T1000 (cell line): ENCODE measurements at regions not wholly inside any gene's neighbourhood (a gene's known extent, or its start where the extent isn't known, plus 50 kb on each side); places are given as distances from the start of the nearest gene placed in this dataset.

ENCODE experiments used
- DNase-seq: peaks from one replicate; lab custom pipeline; 2025; ENCODE audit warnings: mixed read lengths; lab: John Stamatoyannopoulos, UW

DNA sequence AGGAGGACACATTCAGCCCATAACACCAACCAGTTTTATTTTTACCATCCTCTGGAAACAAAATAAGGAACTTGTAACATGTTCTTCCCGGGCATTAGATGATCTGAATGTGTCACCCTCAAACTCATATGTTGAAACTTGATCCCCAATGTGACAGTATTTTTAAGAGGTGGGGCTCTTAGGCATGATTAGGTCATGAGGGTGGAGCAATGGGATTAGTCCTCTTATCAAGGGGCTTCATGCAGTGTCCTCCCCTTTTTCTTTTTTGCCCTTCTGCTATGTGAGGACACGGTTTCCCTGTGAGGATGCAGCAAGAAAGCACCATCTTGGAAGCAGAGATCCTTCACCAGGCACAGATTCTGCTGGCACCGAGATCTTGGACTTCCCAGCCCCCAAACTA lies 401.5 kb upstream of the TRIB2 start:
- no peak for DNase-seq

DNA sequence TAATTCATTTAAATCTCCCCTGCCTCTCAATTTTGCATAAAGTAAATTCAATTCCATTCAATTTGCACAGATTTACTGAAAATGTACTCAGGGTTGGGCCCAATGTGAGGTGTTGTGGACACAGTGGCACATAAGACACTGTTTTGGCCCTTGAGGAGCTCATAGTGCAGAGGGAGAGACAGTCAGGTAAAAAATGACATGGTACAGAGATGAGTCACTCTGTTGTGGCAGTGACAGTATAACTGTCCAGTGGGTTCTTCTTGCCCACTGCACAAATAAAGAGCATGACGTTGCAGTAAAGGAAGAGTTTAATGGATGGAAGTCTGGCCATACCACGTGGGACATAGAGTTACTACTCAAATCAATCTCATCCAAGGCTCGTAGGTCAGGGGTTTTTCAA lies 400.3 kb upstream of the TRIB2 start:
- no peak for DNase-seq

DNA sequence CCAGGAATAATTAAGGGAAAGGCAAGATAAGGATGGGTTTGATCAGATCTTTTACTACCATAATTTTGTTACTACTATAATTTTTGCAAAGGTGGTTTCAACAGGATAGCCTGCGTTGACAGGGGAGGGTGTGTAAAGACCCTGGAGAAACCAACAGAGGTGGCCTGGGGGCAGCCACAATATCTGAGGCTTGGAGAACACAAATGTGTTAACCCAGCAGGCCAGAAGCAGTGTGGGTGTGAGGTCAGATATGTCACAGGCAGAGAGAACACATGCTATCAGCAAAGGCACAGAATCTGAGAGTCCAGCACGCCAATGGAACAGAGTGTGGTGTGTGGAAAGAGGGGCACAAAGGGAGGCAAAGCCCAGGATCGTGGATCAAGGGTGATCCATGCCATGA lies 399.4 kb upstream of the TRIB2 start:
- no peak for DNase-seq

DNA sequence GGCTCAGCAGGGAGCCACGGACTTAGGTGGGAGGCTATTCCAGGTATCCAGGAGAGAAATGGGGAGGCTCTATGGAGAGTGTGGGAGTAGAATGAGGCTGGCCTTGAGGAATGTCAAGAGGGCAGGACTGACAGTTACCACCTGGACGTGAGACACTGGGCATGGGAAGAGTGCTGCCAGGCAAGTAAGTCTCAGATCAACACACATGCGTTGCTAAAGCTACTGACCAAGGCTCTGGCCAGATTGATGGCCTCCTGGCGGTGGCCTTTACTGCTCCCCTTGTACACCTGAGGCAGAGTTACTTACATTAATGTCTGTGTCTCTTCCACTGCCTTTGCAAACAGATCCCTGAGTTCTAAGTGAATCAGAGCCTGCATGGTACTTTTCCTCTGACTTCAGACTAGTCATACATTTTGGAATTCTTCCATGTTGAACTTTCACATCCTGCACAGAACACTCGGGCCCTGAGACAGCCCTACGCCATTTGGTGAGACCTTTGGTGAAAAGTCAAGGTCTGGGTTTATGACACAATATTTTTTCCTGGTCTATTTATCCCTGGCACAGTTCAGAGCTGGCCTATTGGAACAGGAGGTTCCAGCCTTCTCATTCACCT lies 398.8 kb upstream of the TRIB2 start:
- DNase-seq, result no peak

DNA sequence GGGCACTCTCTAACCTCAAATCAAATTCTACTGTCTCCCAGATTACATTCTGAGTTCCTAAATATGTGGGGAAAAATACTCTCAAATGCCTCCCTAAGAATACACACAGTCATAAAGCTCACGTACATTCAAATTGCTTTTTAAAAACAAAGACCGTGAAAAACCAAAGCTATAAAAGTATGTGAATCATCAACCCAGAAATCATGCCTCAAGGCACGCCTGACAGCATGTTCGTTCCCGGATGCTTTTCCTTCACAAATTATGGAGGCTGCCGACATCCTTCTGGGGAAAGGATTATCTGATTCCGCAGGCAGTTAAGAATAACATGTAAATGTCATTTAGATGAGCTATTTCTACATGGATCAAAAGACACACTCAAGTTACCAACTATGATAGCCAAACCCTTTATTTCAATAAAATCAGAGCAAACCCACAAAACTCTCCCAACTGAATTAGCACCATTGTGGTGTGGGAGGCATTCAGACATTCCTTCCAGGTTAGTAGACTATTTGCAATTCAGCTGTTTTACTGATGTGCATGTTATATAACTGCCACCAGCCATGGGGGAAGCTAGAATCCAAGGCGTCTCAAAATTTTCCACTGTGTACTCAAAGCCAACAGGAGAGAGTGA lies 398.2 kb upstream of the TRIB2 start:
- DNase-seq, result peak; percentile 63

DNA sequence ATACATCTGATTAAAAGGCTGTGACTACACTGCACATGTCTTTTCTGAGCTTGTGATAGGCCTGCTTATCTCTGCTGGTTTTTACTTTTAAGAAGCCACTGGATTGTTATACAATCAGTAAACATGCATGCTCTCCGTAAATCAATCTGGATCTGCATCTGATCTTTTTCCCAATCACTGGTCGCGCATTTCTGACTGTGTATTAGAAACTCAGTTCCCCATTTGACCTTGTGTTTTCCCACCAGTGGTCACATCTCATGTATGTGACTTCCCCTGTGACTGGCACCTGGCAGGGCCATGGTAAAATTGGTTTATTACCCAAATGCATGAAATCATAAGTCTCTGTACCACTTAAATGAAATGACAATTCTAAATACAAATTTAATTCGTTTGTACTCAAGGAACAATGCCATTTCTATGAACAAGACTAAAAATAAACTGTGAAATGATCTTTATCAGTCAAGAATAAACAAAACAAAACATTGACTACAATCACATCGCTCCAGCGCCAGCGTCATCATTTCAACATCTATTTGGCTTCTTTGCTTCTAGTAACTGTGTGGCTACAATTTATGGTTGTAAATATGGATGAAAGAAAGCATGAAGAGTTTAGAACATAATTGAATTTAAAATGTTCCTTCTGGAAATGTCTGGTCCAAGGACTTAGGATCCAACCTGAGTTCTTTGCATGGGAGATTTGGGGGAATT lies 396.6 kb upstream of the TRIB2 start:
- DNase-seq, result no peak

DNA sequence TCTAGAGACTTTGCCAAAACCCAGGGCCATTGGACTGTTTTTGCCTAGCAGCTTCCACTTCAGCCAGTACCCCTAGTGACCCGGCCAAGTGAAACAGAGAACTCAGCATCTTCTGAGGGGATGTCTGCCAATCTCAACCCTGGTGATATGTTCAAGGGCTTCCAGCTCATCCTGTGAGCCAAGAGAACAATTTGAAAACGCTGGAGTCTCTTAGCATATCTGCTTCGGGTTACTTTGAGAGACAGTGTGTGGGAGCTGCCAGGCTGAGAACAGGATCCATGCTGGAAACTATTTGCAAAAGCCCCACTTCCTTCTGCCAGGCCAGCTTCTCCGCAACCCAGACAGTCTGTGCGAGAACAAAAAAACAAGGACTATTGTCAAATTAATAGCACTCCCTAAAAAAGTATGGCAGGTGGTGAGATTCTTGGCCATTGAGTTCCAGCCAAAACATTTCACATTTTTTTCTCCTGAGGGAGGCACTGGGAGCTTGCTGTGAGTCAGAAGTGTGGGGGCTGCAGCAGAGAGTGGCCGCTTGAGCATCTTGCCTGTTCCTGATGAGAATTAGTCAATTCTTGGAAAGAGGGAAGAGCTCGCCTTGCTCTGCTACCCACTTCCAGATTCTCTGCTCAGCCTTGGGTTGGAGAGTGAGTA lies 395.6 kb upstream of the TRIB2 start:
- DNase-seq, result no peak

DNA sequence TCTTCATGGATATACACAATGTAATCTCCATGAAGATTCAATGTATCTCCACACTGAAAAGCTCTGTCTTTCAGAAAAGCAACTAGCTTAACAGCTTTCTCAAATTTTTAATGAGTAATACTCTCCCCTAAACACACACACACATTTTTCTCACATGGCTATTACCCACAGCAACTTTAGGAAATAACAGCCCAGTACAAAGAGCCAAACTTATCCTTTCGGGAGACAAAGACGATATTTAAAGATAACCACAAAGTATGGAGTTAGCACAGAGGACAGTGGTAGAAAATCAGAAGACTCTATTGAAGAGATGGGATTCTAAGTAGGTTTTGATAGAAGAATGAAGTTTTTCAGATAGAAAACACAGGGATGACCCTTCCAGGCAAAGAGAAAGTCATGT lies 394.9 kb upstream of the TRIB2 start:
- DNase-seq, result no peak

DNA sequence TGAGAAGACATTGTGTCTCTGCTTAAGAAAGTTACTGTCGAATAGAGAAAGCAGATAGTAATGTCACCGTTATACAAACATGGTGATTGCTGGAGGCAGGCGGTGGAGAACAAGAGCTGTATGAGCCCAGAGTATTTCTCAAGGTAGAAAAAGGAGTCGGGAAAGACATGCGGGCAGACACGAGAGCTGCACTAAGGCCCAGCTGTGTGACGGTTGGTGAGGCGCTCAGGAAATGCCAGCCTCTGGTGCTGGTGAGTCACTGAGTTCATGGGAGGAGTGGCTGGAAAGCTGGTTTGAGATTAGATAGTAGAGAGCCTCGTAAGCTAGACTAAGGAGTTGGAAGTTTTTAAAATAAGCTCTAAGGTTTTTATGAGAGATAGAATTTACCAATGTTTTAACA lies 390.9 kb upstream of the TRIB2 start:
- DNase-seq, result peak; percentile 36

DNA sequence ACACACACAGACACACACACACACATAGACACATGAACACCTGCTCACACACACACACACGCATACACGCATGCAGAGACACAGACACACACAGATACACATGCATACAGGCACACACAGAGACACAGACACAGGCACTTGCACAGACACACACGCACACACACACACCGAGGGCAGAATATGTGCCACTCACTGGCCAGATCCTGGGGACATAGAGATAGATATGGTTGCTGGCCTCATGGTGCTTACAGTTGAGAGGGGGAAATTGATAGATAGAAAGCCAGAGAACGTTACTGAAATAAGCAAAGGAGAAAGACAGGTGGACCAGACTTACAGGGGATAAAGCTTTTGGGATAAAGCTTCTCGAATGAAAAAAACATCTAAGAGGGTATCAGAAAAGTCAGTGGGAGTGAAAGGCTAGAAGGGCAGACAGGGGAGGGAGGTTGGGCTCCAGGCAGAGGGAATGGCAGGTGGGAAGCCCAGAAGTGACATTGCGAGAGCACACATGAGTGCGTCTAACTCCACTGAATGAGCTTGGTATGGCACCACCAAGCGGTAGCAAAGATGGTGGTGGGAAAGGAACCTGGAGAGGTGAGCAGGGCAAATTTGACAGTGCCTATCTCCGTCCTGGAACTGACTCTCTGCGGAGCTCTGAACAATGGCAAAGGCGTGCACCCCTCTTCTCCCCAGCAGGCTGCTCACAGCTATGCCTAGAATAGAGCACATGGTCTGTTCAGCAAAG lies 390.1 kb upstream of the TRIB2 start:
- DNase-seq, result no peak

DNA sequence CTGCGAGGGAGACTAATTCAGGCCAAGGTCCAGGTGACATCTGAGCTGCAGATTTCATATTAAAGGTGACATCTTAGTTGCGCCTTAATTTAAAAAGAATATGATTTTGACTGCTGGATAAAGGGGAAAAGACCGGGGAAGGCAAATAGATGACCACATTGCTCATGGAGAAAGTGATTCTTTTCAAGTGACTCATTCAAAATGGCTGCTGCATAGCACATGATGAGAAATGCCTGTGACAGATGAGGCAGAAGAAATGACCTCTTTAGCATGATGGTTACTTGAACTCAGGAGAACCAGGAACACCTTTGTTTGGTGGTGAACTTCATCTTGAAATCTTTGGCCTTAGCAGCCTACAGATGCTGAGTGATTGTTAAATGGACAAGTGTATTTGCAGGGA lies 385.8 kb upstream of the TRIB2 start:
- no peak for DNase-seq

DNA sequence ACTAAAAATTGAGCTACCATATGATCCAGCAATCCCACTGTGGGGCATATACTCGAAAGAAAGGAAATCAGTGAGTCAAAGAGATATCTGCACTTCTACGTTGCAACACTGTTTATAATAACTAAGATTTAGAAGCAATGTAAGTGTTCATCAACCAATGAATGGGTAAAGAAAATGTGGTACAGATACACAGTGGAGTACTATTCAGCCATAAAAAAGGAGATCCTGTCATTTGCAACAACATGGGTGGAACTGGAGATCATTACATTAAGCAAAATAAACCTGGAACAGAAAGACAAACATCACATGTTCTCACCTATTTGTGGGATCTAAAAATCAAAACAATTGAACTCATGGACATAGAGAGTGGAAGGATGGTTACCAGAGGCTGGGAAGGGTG lies 385.0 kb upstream of the TRIB2 start:
- DNase-seq, result no peak

DNA sequence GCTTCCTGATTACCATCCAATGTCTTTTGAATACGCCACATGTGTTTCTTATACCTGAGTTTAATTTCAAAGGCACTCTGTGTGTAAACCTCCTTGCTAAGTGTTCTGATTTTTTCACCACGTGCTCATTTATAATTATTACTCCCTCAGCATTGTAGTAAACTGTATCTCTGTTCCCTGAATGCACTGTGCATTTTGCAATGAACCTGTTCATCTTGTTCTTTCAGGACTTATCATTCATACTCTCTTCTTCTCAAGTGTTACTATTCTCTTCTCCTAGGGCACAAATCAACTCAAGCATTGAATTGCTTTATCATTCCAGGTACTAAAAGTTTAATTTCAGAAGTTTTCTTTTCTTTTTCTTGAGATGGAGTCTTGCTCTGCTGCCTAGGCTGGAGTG lies 383.4 kb upstream of the TRIB2 start:
- DNase-seq, result no peak

DNA sequence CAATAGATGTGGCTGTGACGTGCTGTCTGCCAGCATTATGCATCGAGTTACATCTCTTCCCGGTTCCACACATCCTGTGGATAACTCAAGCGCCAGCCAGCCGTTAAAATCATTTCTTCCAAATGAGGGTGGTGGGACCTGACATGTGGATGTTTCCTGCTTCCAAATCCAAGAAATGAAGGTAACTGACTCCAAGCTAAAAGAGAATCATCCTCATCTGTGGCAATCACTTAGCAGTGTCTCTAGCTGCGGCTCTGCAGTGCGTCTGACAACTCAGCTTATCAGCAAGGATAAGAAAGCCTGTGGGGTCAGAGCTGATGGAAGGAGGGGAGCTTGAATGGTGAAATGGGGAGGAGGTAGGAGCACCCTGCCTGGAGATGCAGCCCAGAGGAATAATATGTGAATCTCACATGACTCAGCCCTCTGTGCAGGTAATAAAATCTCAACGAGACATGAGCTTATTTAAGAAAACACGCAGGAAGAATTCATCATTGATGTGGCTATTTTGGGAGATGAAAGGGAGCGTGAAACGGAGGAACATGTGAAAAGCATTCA lies 382.2 kb upstream of the TRIB2 start:
- no peak for DNase-seq

DNA sequence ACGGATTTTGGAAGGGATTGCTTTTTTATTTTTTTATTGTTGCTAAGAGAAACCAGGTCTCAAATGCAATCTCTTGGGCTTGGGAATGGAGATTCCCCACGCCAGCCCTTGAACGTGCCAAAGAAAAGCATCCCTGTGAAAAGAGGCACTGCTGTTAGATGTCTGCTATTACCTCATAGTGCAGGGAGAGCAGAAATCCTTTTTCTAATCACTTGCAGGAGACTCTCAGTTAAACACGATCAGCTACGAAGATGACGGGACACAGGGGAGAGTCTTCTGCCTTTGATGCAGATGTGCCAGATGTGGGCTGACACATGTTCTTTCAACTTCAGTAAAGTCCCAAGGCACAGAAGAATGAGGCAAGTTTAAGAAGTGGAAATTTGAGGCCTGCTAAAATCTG lies 381.6 kb upstream of the TRIB2 start:
- no peak for DNase-seq

DNA sequence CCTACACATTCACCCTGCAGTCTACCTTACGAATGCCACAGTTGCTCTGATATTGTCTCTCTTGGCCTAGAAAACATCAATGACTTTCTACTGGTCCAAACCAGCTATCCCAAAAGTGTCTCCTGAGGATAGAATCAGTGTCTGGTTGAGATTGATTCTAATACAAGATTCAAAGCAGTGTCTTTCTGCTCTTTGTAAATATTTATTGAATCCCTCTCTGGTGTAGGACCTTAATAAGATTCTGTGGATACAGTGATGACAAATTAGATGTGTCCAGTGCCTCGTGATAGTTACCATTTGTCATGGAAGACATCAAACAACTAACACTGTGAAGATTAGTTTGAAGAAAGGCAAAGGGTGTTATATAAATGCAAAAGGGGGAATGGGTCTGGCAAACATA lies 380.7 kb upstream of the TRIB2 start:
- no peak for DNase-seq

DNA sequence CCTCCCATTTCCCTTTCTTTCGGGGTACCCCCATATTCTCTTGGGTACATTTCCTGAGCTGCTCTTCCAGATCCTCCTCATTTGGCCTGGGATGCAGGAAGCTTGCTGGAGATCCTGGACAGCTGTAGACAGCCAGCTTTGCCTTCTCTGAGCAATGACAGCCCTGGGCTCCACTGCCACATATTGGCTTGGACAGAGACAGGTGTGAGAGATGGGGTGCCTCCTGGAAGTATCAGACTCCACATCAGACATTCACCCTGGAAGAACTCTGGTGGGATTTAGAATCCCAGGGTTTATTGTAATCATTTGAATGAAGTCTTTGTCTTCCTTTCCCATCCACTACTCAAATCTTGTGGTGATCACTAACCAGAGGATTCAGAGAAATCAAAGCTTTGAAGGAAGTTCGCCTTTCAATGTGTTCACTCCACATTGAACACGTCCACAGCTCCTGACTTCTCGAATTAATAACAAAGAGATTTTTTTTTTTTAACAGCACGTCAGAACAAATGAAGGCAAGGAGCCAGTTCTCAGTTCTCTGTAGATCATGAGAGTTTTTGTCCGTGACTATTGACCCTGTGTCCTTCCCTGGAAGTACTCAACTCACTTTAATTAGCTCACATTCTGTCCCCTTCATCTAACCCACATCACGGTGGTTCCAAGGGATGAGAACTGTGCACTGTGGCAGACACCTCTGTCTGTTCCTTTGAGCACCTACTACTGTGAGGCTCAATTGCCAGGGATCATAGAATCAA lies 377.6 kb upstream of the TRIB2 start:
- no peak for DNase-seq

DNA sequence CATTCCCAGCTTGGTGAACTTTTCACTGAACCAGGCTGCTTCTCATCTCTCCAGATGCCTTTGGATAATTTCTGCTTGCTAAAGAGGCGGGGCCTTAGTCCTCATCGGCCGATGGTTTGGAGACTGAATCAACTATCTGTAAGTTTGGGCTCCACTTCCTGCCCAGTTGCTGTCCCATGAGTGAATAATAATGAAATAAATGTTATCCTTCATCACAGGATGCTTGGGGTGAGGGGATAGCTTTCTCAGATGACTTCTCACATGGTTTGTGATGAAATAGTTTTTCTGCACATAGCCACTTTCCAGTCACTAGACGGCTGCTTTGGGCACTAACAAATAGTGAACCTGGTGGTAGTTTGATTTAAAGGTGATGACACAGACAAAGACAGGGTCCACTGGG lies 376.6 kb upstream of the TRIB2 start:
- DNase-seq, result no peak

DNA sequence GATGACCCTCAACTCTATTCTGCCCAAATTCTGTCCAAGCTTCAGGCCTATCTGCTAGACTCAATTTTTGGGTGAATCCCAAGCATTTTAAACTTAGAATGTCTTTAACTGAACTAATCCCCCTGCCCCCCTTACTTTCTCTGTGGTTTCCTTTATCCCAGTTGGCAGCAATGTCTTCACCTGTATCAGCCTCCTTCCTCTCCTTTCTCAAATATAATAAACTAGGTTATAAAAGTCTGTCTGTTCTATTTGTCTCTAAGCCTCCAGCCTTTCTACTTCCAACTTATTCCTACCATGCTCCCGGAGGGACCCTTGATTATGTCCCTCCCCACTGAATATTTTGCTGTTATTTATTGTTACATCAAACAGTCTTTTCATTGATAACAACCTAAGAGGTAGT lies 375.5 kb upstream of the TRIB2 start:
- DNase-seq, result no peak

DNA sequence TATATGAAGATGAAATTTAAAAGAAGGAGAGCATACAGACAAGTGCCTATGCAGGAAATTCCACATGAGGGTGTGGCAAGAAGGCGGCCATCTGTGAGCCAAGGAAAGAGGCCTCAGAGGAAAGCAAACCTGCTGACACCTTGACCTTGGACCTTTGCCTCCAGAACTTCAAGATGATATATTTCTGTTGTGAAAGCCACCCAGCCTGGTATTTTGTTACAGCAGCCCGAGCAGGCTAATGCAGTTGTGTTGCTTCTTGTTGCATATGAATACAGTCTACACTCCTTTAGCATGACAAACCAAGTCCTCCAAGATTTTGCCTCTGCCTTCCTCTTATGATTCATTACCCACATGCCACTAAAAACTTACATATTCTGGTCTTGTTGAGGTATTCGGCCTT lies 374.8 kb upstream of the TRIB2 start:
- no peak for DNase-seq

DNA sequence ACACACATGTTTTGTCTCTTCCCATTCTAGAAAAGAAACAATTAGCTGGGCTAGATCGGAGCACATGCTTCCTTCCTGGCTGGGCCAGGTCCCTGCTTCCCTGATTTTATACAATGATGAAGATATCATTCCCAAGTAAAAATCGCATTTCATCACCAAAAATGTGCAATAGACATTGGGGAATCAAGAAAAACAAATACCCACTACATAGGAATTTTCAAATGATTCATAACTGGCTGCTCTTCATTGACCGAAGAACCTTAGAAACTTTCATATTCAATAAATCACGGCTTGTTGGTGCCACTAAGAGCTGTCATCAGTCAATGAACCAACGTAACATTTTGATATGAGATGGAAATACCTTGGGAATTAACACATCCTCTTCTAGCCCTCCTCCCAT lies 373.6 kb upstream of the TRIB2 start:
- no peak for DNase-seq
